ENCODE measurements at regions not wholly inside any gene's neighbourhood (a gene's known extent, or its start where the extent isn't known, plus 50 kb on each side); places are given as distances from the start of the nearest gene placed in this dataset.

DNA sequence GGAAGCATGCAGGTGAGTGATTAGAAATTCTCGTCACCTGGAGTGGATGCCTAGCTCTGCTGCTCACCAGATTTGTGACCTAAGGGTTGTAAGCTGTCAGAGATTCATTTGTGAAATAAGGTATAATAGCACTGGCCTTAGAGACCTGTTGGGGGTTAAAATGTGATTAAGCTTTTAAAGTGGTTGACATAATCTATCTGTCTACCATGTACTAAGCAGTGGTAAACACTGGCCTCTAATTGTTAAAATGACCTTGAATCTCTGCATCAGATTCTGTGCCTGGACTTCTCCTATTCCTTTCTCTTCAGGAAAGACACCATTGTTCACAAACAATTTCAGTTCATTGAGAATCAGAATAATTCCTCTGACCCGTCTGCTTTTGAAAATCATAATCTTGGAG, 536.2 kb downstream of the CBLN4 start:
- no peak for ATAC-seq
- TF ChIP-seq ZFP30 (CRISPR knock-in tag; IDR thresholded peaks at IDR 0.05) (no peak), ZNF8 (CRISPR knock-in tag; IDR thresholded peaks at IDR 0.05) (no peak), ARNTL (CRISPR knock-in tag; IDR thresholded peaks at IDR 0.05; ENCODE audit: borderline replicate concordance, low read depth) (no peak), ISL1 (CRISPR knock-in tag; IDR thresholded peaks at IDR 0.05) (no peak), TCF4 (CRISPR knock-in tag; IDR thresholded peaks at IDR 0.05; ENCODE audit: borderline replicate concordance) (no peak), PPARA (CRISPR knock-in tag; IDR thresholded peaks at IDR 0.05; ENCODE audit: borderline replicate concordance) (no peak), ESRRG (CRISPR knock-in tag; IDR thresholded peaks at IDR 0.05) (no peak), BACH2 (CRISPR knock-in tag; IDR thresholded peaks at IDR 0.05; ENCODE audit: borderline replicate concordance) (no peak), SNAI2 (CRISPR knock-in tag; IDR thresholded peaks at IDR 0.05) (no peak), TSHZ2 (CRISPR knock-in tag; IDR thresholded peaks at IDR 0.05) (no peak), ZFP3 (CRISPR knock-in tag; IDR thresholded peaks at IDR 0.05) (no peak)
- TF ChIP-seq, protein P1, sequence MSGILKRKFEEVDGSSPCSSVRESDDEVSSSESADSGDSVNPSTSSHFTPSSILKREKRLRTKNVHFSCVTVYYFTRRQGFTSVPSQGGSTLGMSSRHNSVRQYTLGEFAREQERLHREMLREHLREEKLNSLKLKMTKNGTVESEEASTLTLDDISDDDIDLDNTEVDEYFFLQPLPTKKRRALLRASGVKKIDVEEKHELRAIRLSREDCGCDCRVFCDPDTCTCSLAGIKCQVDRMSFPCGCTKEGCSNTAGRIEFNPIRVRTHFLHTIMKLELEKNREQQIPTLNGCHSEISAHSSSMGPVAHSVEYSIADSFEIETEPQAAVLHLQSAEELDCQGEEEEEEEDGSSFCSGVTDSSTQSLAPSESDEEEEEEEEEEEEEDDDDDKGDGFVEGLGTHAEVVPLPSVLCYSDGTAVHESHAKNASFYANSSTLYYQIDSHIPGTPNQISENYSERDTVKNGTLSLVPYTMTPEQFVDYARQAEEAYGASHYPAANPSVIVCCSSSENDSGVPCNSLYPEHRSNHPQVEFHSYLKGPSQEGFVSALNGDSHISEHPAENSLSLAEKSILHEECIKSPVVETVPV (CRISPR knock-in tag; IDR thresholded peaks at IDR 0.05): no peak
- TF ChIP-seq, protein P2, sequence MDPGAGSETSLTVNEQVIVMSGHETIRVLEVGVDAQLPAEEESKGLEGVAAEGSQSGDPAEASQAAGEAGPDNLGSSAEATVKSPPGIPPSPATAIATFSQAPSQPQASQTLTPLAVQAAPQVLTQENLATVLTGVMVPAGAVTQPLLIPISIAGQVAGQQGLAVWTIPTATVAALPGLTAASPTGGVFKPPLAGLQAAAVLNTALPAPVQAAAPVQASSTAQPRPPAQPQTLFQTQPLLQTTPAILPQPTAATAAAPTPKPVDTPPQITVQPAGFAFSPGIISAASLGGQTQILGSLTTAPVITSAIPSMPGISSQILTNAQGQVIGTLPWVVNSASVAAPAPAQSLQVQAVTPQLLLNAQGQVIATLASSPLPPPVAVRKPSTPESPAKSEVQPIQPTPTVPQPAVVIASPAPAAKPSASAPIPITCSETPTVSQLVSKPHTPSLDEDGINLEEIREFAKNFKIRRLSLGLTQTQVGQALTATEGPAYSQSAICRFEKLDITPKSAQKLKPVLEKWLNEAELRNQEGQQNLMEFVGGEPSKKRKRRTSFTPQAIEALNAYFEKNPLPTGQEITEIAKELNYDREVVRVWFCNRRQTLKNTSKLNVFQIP (CRISPR knock-in tag; IDR thresholded peaks at IDR 0.05; ENCODE audit: borderline replicate concordance, low read depth): no peak

- TF ChIP-seq ZFP30 (CRISPR knock-in tag; IDR thresholded peaks at IDR 0.05) (no peak), TOX (CRISPR knock-in tag; IDR thresholded peaks at IDR 0.05; ENCODE audit: borderline replicate concordance) (no peak)
- no peak for ATAC-seq
Observed at GRCh38 chr20:55461519-55461918, 543.8 kb downstream of the CBLN4 start.

DNA sequence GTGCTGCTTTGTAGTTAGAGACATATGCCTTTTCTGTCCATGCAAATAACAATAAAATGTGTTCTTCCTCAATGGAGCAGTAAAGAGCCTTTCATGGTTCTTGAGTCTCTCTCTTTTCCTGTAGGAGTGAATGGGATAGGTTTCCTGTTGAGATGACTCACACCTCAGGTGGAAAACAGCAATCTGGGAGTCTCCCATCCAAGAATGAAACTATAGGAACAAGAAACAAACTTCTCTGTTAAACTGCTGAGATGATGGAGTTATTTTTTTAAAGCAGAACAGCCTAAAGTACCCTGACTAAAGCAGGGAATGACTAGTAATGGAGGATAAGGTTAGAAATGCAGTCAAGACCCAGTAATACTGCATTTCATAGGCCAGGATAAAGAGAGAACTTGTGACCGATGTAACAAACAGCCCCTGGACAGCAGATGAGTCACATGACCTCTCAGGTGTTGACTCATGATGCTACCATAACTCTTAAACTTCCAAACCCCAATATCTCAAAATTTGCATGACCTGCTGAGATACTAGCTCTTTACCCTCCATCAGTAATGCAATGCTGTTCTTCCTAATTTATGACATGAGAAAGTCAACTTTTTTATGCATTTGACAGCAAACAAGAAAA, 548.9 kb downstream of the CBLN4 start:
- ATAC-seq: no peak
- no peak for TF ChIP-seq ZFP30 (CRISPR knock-in tag; IDR thresholded peaks at IDR 0.05)
- TF ChIP-seq TOX (CRISPR knock-in tag; IDR thresholded peaks at IDR 0.05; ENCODE audit: borderline replicate concordance): no peak
- no peak for TF ChIP-seq ARNTL (CRISPR knock-in tag; IDR thresholded peaks at IDR 0.05; ENCODE audit: borderline replicate concordance, low read depth)
- no peak for TF ChIP-seq CSDC2 (CRISPR knock-in tag; IDR thresholded peaks at IDR 0.05)
- TF ChIP-seq SNAI2 (CRISPR knock-in tag; IDR thresholded peaks at IDR 0.05): no peak
- TF ChIP-seq CREB5 (CRISPR knock-in tag; IDR thresholded peaks at IDR 0.05; ENCODE audit: low read depth): no peak
- no peak for TF ChIP-seq ZNF70 (CRISPR knock-in tag; IDR thresholded peaks at IDR 0.05)
- TF ChIP-seq PATZ1 (CRISPR knock-in tag; IDR thresholded peaks at IDR 0.05; ENCODE audit: borderline replicate concordance): no peak
- TF ChIP-seq, protein P2 (CRISPR knock-in tag; IDR thresholded peaks at IDR 0.05; ENCODE audit: borderline replicate concordance, low read depth): no peak
- no peak for TF ChIP-seq RARB (CRISPR knock-in tag; IDR thresholded peaks at IDR 0.05)
- no peak for TF ChIP-seq ZFP3 (CRISPR knock-in tag; IDR thresholded peaks at IDR 0.05)
- no peak for TF ChIP-seq GLIS3 (CRISPR knock-in tag; IDR thresholded peaks at IDR 0.05)

Data from SK-N-SH treated with all-trans-retinoic acid at 6 μM for 48 hours (cell line).